ENCODE measurements at regions not wholly inside any gene's neighbourhood (a gene's known extent, or its start where the extent isn't known, plus 50 kb on each side); places are given as distances from the start of the nearest gene placed in this dataset.
A peak's percentile ranks its signal among the peaks of the same experiment; 100 is the strongest.

DNA sequence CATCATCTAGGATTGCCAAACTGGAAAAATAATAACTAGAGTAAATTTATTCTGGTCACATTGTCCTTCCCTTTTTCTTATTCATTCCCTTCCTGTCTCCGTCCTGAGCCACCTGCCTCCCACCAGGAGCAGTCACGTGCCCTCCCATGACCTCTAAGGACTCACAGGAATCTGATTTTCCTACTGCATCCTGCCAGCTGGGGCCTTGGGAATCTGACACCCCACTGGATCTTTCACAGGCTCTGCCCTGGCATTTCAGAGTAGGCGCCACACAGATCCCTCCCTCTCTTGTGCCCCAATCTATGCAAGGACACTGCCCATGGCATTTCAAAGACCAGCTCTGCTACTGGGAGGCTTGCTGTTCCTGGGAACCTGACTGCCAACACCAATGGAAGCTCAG is 520.5 kb downstream of the PPARGC1A start:
- no peak overlapping the region for H2AFZ ChIP-seq (ENCODE audit: low read length)
- no peak for TF ChIP-seq EZH2phosphoT487 (IDR thresholded peaks at IDR 0.05; ENCODE audit: borderline replicate concordance)
- TF ChIP-seq, protein P1, sequence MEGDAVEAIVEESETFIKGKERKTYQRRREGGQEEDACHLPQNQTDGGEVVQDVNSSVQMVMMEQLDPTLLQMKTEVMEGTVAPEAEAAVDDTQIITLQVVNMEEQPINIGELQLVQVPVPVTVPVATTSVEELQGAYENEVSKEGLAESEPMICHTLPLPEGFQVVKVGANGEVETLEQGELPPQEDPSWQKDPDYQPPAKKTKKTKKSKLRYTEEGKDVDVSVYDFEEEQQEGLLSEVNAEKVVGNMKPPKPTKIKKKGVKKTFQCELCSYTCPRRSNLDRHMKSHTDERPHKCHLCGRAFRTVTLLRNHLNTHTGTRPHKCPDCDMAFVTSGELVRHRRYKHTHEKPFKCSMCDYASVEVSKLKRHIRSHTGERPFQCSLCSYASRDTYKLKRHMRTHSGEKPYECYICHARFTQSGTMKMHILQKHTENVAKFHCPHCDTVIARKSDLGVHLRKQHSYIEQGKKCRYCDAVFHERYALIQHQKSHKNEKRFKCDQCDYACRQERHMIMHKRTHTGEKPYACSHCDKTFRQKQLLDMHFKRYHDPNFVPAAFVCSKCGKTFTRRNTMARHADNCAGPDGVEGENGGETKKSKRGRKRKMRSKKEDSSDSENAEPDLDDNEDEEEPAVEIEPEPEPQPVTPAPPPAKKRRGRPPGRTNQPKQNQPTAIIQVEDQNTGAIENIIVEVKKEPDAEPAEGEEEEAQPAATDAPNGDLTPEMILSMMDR (conservative IDR thresholded peaks at IDR 0.05; ENCODE audit: low read length), result no peak
- no peaks in the 10 kb centered on the region for H3K4me1 ChIP-seq (ENCODE audit: insufficient read depth, low read length, poor library complexity, severe bottlenecking)
- no peaks in the 10 kb centered on the region for H4K20me1 ChIP-seq (ENCODE audit: insufficient read depth, low read length, poor library complexity, severe bottlenecking)
- no peaks in the 10 kb centered on the region for H3K36me3 ChIP-seq (ENCODE audit: insufficient read depth, low read length)
- no peaks in the 10 kb centered on the region for H3K27me3 ChIP-seq (ENCODE audit: insufficient read depth, low read length, poor library complexity, severe bottlenecking)
- H3K79me2 ChIP-seq (ENCODE audit: insufficient read depth, low read length), result no peaks in the 10 kb centered on the region
- no peaks in the 10 kb centered on the region for H3K9me3 ChIP-seq (ENCODE audit: insufficient read depth, low read depth, low read length)
- no peaks in the 10 kb centered on the region for H3F3A ChIP-seq (ENCODE audit: low read depth)
- no peak overlapping the region for H3K4me3 ChIP-seq (ENCODE audit: low read length, poor library complexity, severe bottlenecking)
- no peak overlapping the region for H3K4me2 ChIP-seq (ENCODE audit: low read depth, low read length, poor library complexity, severe bottlenecking)
- H3K9ac ChIP-seq (ENCODE audit: low read depth, low read length, poor library complexity, severe bottlenecking), result no peak overlapping the region
- no peaks in the 10 kb centered on the region for H3K9me2 ChIP-seq (replicated peaks; ENCODE audit: low read depth, low read length)

DNA sequence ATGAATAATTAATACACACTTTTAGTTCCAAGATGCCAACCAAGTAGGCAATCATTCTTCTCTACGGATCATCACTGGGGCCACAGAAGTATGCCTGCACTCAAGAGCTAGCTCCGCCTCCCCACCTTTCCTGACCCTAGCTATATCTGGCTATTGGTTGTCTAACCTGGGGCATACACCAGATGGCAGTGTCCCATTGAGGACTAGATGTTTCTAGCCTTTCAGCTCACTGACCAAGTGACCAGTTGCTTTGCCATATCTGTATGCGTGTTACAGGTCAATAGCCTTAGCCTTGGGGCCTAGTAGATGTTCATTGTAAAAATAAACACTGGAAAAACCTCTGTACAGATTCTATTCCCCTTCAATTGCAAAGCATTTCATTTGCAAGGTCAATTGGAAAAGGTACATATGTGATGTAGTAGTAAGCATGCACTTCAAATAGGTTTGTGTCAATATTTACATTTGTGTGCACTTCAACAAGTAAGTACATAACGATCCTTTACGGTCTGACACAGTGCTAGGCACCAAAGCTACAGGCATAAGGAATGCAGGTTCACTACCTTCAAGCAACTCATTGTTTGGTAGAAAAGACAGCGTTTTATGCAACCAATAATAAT is 521.7 kb downstream of the PPARGC1A start:
- Histone ChIP-seq H3K36me3 (ENCODE audit: insufficient read depth, low read length) (no peaks in the 10 kb centered on the region), H3K9ac (ENCODE audit: low read depth, low read length, poor library complexity, severe bottlenecking) (no peak overlapping the region), H4K20me1 (ENCODE audit: insufficient read depth, low read length, poor library complexity, severe bottlenecking) (no peaks in the 10 kb centered on the region), H2AFZ (ENCODE audit: low read length) (no peak overlapping the region), H3K4me1 (ENCODE audit: insufficient read depth, low read length, poor library complexity, severe bottlenecking) (no peaks in the 10 kb centered on the region), H3K9me2 (replicated peaks; ENCODE audit: low read depth, low read length) (no peaks in the 10 kb centered on the region), H3K9me3 (ENCODE audit: insufficient read depth, low read depth, low read length) (no peaks in the 10 kb centered on the region), H3K4me2 (ENCODE audit: low read depth, low read length, poor library complexity, severe bottlenecking) (no peak overlapping the region), H3K79me2 (ENCODE audit: insufficient read depth, low read length) (no peaks in the 10 kb centered on the region), H3K4me3 (ENCODE audit: low read length, poor library complexity, severe bottlenecking) (no peak overlapping the region), H3K27me3 (ENCODE audit: insufficient read depth, low read length, poor library complexity, severe bottlenecking) (no peaks in the 10 kb centered on the region), H3F3A (ENCODE audit: low read depth) (no peaks in the 10 kb centered on the region)
- TF ChIP-seq, protein P1 (conservative IDR thresholded peaks at IDR 0.05; ENCODE audit: low read length), result peak; percentile 54
- TF ChIP-seq EZH2phosphoT487 (IDR thresholded peaks at IDR 0.05; ENCODE audit: borderline replicate concordance), result no peak

DNA sequence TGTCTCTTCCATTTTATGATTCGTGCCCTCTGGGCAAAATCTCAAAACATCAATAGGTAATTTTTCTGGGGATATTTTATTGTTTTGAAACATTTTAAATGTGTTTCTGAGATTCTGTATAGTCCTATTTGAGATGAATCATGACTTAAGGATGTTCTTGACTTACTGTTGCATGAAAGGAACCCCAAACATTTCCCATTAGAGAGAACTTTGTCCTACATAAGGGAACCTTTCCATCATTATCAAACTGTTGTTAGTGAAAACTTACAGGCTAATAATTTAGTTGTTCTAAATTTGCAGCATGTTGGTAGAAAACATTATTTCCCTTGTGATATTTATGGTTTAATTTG is 523.3 kb downstream of the PPARGC1A start:
- H3K4me3 ChIP-seq (ENCODE audit: low read length, poor library complexity, severe bottlenecking), result no peak overlapping the region
- H3K4me2 ChIP-seq (ENCODE audit: low read depth, low read length, poor library complexity, severe bottlenecking), result no peak overlapping the region
- H3K9me2 ChIP-seq (replicated peaks; ENCODE audit: low read depth, low read length), result no peaks in the 10 kb centered on the region
- H4K20me1 ChIP-seq (ENCODE audit: insufficient read depth, low read length, poor library complexity, severe bottlenecking), result no peaks in the 10 kb centered on the region
- H3K9ac ChIP-seq (ENCODE audit: low read depth, low read length, poor library complexity, severe bottlenecking), result no peak overlapping the region
- no peaks in the 10 kb centered on the region for H3K27me3 ChIP-seq (ENCODE audit: insufficient read depth, low read length, poor library complexity, severe bottlenecking)
- H3K36me3 ChIP-seq (ENCODE audit: insufficient read depth, low read length), result no peaks in the 10 kb centered on the region
- TF ChIP-seq EZH2phosphoT487 (IDR thresholded peaks at IDR 0.05; ENCODE audit: borderline replicate concordance), result no peak
- TF ChIP-seq, protein P1 (conservative IDR thresholded peaks at IDR 0.05; ENCODE audit: low read length), result no peak
- no peaks in the 10 kb centered on the region for H3F3A ChIP-seq (ENCODE audit: low read depth)
- no peak overlapping the region; the same call in 1 of the 2 replicates for H2AFZ ChIP-seq (ENCODE audit: low read length)
- no peaks in the 10 kb centered on the region for H3K79me2 ChIP-seq (ENCODE audit: insufficient read depth, low read length)
- H3K4me1 ChIP-seq (ENCODE audit: insufficient read depth, low read length, poor library complexity, severe bottlenecking), result no peaks in the 10 kb centered on the region
- no peaks in the 10 kb centered on the region for H3K9me3 ChIP-seq (ENCODE audit: insufficient read depth, low read depth, low read length)
